Parathyroid adenoma (tissue), 2 donors: ENCODE measurements at regions not wholly inside any gene's neighbourhood (a gene's known extent, or its start where the extent isn't known, plus 50 kb on each side); places are given as distances from the start of the nearest gene placed in this dataset.

Experiments used
- H2AFZ ChIP-seq: fragments of 300-600 bp; sonication (generic); one replicate; pipeline ENCODE4 v1.7.0; 2017; ENCODE audit warnings: antibody characterized with exemption, mild to moderate bottlenecking
- H3K27ac ChIP-seq: fragments of 300-600 bp; sonication (generic); one replicate; pipeline ENCODE4 v1.7.0; 2017
- H3K27me3 ChIP-seq: fragments of 300-600 bp; sonication (generic); one replicate; pipeline ENCODE4 v1.7.0; 2017; ENCODE audit warnings: low read length; ENCODE audit not compliant: control insufficient read depth, insufficient read depth
- H3K36me3 ChIP-seq: fragments of 300-600 bp; sonication (generic); one replicate; pipeline ENCODE4 v1.7.0; 2017; ENCODE audit warnings: low read length; ENCODE audit not compliant: control insufficient read depth, insufficient read depth
- H3K4me1 ChIP-seq: fragments of 300-600 bp; sonication (generic); one replicate; pipeline ENCODE4 v1.7.0; 2017; ENCODE audit warnings: control low read depth
- H3K4me2 ChIP-seq: fragments of 300-600 bp; sonication (generic); one replicate; pipeline ENCODE4 v1.7.0; 2017; ENCODE audit warnings: low read length
- H3K4me3 ChIP-seq: fragments of 300-600 bp; sonication (generic); one replicate; pipeline ENCODE4 v1.7.0; 2017; ENCODE audit warnings: low read depth, low read length
- H3K79me2 ChIP-seq: fragments of 300-600 bp; sonication (generic); one replicate; pipeline ENCODE4 v1.7.0; 2017; ENCODE audit warnings: control low read depth
- H3K9ac ChIP-seq: fragments of 300-600 bp; sonication (generic); one replicate; pipeline ENCODE4 v1.7.0; 2017; ENCODE audit warnings: mild to moderate bottlenecking
- H3K9me3 ChIP-seq: fragments of 300-600 bp; sonication (generic); one replicate; pipeline ENCODE4 v1.7.0; 2017; ENCODE audit warnings: low read length; ENCODE audit not compliant: control insufficient read depth
- TF ChIP-seq, protein P1 (sequence below): fragments of 300-600 bp; sonication (generic); IDR thresholded peaks from one replicate; pipeline ENCODE4 v1.7.0; 2017; ENCODE audit warnings: antibody characterized with exemption, mild to moderate bottlenecking
- donor health status: primary hyperparathyroidism.

DNA sequence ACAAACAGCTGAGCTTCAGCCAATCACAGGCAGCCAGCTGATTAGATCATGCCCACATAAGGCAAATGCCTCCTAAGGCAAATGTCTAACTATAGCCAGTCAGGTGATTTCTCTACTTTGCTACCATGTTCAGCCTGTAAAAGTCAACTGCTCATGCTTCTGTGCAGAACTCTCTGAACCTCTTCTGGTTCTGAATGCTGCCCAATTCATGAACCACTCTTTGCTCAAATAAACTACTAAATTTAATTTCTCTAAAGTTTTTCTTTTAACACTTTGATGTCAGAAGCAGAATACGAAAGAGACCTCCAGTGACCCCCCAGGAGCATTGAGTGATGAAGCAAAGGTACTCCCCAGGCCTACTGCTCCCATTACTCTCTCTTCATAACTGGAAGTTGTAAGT, 240.7 kb upstream of the IPO5 start:
- TF ChIP-seq, protein P1, sequence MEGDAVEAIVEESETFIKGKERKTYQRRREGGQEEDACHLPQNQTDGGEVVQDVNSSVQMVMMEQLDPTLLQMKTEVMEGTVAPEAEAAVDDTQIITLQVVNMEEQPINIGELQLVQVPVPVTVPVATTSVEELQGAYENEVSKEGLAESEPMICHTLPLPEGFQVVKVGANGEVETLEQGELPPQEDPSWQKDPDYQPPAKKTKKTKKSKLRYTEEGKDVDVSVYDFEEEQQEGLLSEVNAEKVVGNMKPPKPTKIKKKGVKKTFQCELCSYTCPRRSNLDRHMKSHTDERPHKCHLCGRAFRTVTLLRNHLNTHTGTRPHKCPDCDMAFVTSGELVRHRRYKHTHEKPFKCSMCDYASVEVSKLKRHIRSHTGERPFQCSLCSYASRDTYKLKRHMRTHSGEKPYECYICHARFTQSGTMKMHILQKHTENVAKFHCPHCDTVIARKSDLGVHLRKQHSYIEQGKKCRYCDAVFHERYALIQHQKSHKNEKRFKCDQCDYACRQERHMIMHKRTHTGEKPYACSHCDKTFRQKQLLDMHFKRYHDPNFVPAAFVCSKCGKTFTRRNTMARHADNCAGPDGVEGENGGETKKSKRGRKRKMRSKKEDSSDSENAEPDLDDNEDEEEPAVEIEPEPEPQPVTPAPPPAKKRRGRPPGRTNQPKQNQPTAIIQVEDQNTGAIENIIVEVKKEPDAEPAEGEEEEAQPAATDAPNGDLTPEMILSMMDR = no peak
- Histone ChIP-seq H3K36me3 (no peaks in the 10 kb centered on the region), H3K9me3 (no peaks in the 10 kb centered on the region), H3K27ac (no peak overlapping the region), H3K9ac (no peak overlapping the region), H3K27me3 (no peaks in the 10 kb centered on the region), H3K79me2 (no peaks in the 10 kb centered on the region), H3K4me3 (no peak overlapping the region), H3K4me1 (no peaks in the 10 kb centered on the region), H3K4me2 (no peak overlapping the region), H2AFZ (no peak overlapping the region)

GRCh38 chr13:97715763-97716162, 237.7 kb upstream of the IPO5 start:
- H3K4me2 ChIP-seq = no peak overlapping the region
- no peaks in the 10 kb centered on the region for H3K4me1 ChIP-seq
- no peak overlapping the region for H3K9ac ChIP-seq
- H2AFZ ChIP-seq = no peak overlapping the region
- no peaks in the 10 kb centered on the region for H3K9me3 ChIP-seq
- H3K4me3 ChIP-seq = no peak overlapping the region
- no peaks in the 10 kb centered on the region for H3K36me3 ChIP-seq
- no peaks in the 10 kb centered on the region for H3K79me2 ChIP-seq
- H3K27ac ChIP-seq = no peak overlapping the region
- no peaks in the 10 kb centered on the region for H3K27me3 ChIP-seq
- TF ChIP-seq, protein P1 = no peak

DNA sequence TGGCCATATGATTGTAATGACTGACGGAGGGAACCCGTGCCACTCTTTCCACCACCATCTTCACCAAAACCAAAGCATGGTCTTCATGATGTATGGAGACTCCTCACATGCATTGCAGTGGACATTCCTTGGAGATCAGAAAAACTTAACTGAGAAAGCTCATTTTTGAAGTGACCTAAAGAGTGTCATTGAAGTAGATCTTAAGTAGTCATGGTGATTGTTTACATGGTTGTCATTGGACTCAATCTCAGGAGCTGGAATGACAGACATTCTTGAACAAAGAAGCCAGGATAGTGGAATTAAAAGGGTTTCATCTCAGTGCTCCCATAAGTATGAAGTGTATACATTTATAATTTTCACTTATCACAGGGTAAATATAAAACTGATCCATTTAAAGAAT, 236.7 kb upstream of the IPO5 start:
- Histone ChIP-seq H3K27ac (no peak overlapping the region), H3K4me3 (no peak overlapping the region), H3K36me3 (no peaks in the 10 kb centered on the region), H3K9me3 (no peaks in the 10 kb centered on the region), H3K27me3 (no peaks in the 10 kb centered on the region), H3K79me2 (no peaks in the 10 kb centered on the region), H3K4me2 (no peak overlapping the region), H2AFZ (no peak overlapping the region), H3K4me1 (no peaks in the 10 kb centered on the region), H3K9ac (no peak overlapping the region)
- TF ChIP-seq, protein P1 = no peak

GRCh38 chr13:97719736-97720135, 233.7 kb upstream of the IPO5 start:
- no peaks in the 10 kb centered on the region for H3K36me3 ChIP-seq
- no peak overlapping the region for H3K27ac ChIP-seq
- no peak overlapping the region for H2AFZ ChIP-seq
- no peaks in the 10 kb centered on the region for H3K9me3 ChIP-seq
- no peak overlapping the region for H3K9ac ChIP-seq
- H3K4me1 ChIP-seq = no peaks in the 10 kb centered on the region
- H3K79me2 ChIP-seq = no peaks in the 10 kb centered on the region
- H3K4me3 ChIP-seq = no peak overlapping the region
- H3K4me2 ChIP-seq = no peak overlapping the region
- TF ChIP-seq, protein P1 = no peak
- H3K27me3 ChIP-seq = no peaks in the 10 kb centered on the region

GRCh38 chr13:97720896-97721295, 232.6 kb upstream of the IPO5 start:
- H3K4me1 ChIP-seq = no peaks in the 10 kb centered on the region
- H3K79me2 ChIP-seq = no peaks in the 10 kb centered on the region
- no peak overlapping the region for H3K27ac ChIP-seq
- TF ChIP-seq, protein P1 = no peak
- no peak overlapping the region for H3K9ac ChIP-seq
- no peaks in the 10 kb centered on the region for H3K36me3 ChIP-seq
- H3K4me3 ChIP-seq = no peak overlapping the region
- H3K9me3 ChIP-seq = no peaks in the 10 kb centered on the region
- H3K4me2 ChIP-seq = no peak overlapping the region
- no peak overlapping the region for H2AFZ ChIP-seq
- no peaks in the 10 kb centered on the region for H3K27me3 ChIP-seq
